HG03520 (cell line): ENCODE measurements at regions not wholly inside any gene's neighbourhood (a gene's known extent, or its start where the extent isn't known, plus 50 kb on each side); places are given as distances from the start of the nearest gene placed in this dataset.
"Not testable (repeated sequence)": the region's sequence is repeated elsewhere in the genome, so short reads cannot be mapped to it uniquely, and the experiment has no call there.

Source experiments
- ATAC-seq: cut with Tn5 transposase; IDR thresholded peaks from one replicate; pipeline ENCODE4 v1.9.1; 2021; ENCODE audit warnings: mild to moderate bottlenecking, moderate library complexity; ENCODE audit not compliant: unreplicated experiment

DNA sequence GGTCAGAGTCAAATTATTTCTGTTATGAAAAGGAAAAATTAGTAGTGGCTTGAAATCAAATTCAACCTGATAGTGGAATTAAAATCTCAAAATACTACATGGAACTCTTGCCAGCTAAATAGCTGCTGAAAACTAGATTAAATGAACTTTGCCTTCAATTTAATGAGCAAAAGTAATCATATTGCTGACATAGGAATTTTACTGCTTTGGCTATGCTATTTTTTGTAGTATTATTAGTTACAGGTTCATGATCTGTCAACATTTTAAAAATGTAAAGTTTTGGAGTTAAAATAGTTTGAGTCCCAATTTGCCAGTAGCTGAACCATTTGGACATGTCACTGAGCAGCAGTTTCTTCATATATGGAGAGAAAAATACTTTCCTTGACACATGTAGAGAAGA lies 81.4 kb downstream of the RERGL start:
- no peak for ATAC-seq

DNA sequence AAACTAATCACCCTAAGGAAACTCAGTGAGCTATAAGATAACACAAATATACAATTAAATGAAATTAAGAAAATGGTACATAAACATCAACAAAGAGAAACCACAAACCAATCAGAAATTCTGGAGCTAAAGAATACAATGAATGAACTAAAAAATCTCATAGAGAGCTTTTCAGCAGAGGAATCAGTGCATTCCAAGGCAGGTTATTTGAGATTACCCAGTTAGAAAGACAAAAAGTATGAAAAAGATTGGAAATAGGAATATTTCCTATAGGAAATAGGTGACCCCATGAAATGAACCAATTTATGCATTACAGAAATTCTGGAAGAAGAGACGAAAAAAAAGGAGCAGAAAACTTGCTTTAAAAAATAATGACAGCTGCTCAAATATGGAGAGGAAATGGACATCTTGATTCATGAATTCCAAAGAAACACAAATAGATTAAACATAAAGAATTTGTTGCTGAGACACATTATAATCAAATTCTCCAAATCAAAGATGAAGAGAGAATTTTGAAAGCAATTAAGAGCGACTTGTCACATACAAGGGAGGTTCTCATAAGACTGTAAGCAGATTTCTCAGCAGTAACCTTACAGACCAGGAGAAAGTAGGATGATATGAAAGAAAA lies 90.7 kb downstream of the RERGL start:
- ATAC-seq, result no peak

DNA sequence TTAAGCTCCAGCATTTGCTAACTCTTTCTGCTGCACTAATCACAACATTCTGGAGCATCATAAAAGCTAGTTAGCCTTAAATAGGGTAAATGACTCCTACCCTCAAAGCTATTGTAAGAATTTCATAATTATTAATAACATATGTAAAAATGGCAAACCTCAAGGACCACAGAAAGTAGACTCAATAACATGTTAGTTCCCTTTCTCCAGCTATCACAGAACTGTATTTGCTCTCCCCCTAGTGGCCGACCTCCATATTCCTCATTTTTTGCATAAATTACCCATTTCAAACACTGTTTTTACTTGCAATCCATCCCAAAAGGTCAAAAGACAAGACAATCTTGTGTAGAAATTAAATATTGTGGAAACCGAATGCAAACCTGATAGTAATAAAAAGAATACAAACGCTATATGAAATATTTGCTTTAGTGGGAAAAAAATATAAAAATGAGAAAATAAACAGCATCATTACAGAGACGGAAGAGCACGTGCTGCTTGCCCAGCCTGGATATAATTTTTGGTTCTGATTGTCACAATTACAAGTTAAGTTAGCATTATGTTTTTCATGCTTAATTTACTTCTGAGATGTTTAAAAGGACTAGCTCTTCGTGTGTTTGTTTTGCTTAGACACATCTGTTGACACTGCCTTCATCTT lies 97.9 kb downstream of the RERGL start:
- ATAC-seq, result peak; percentile 89

DNA sequence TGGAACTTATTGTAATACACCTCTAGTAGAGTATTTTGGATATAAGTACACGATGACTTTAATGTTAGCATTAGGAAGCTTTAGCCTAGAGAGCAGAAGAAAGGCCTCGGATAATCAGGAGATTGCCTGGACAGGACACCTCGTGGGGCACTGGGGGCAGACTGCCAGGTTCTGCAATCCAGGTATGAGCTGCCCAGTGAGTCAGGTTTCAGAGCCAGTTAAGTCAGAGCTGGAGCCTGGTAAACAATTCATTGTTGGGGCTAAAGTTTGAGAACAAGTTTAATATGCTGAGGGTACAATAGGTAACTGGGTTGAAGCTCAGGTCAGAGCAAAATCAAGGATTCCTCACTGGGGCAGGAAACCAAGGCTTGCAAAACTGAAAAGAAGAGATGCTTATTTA lies 107.4 kb downstream of the RERGL start:
- ATAC-seq, result no peak

DNA sequence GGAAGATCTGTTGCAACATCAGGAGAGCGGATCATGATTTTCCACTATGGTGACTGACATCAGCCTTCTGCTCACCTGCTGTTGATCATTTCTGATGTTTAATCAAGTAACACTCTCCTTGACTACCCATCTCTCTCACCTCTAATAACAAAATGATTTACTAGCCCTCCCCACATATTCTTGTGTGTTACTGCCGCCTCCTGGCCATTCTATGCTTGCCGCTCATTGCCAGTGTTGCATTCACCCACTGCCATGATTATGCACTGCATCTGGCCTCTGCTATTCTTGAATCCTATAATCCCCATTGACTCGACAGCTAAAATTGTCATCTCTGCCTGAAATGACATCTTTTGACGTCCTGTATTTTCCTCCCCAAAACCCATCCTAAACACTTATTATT lies 113.8 kb downstream of the RERGL start:
- no peak for ATAC-seq

DNA sequence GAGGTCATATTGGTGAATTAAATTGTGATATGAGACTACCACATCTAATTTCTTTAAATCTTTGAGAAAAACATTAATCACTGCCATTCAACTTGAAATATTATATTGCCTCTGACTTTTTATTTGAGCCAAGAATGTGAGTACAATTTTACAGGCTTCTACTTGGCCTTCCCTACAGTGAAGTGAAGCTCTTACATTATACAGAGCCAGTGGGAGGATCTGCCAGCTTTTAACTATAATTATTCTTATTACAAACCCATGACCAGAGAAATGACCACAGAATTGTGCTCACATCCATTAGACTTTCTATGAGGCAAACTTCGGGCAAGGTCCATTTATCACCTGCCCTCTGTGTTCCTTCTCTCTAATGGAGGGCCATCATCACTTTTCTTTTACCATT lies 114.2 kb downstream of the RERGL start:
- no peak for ATAC-seq

DNA sequence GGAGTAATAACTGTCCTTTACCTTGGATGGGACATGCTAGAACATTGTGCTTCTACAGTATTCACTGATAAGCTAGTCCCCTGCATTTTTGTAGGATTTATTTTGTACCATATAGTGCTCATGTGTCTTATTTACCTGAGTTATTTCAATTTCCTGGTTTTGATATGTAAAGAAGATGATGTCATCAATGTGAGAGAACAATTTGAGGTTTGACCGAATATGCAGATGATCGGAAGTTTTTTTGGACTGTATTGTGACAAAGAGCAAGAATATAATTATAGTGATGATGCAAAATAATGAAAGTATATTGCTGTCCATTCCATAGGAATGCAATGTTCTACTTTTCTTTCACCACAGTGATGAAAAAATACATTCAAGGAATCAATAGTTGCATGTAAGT lies 114.8 kb downstream of the RERGL start:
- ATAC-seq, result no peak

DNA sequence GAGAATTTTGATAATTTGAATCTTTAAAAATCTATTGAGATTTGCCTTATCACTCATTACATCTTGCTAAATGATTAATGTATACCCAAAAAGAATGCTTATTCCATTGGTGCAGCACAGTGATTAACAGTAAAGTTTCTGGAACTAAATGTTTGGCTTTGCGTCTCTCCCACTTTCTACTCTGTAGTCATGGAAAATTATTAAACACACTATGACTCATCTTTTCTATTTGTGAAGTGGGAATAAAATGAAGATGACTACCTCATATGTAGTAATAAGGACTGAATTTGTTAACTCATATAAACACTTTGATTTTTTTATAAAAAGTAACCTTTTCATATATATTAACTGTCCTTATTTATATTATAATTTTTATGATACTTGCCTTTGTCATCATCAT lies 118.1 kb downstream of the RERGL start:
- no peak for ATAC-seq

DNA sequence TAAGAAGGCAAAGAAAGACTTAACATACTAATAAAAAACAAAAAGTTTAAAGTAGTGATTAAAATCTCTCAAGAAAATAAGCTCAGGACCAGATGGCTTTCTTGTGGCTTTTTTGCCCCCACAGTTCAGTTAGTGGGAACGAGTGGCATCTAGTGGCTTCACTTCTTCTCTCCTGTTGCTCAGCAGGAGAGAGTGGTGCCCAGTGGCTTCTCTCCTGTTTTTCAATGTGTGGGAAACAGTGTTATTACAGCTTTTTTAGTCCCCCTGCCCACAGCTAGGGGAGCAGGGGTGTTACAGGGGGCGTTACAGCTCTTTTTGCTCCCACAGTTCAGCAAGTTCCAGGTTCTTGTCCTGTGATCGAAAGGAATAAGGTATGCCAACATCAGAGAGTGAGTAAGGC lies 135.2 kb downstream of the RERGL start:
- no peak for ATAC-seq

DNA sequence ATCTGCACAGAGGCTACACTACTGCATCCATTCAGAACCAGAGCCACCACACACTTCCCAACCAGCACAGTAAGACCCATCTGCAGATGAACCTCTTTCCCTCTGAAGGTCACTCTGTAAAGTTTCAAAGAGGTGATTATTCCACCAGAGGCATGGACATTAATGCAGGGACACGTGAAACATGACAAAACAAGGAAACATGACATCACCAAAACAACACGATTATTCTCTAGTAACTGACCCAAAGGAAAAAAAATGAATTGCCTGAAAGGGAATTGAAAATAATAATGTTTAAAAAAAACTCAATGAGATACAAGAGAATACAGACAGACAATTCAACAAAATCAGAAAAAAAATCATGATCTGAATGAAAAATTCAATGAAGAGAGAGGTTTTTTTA lies 139.1 kb downstream of the RERGL start:
- no peak for ATAC-seq

DNA sequence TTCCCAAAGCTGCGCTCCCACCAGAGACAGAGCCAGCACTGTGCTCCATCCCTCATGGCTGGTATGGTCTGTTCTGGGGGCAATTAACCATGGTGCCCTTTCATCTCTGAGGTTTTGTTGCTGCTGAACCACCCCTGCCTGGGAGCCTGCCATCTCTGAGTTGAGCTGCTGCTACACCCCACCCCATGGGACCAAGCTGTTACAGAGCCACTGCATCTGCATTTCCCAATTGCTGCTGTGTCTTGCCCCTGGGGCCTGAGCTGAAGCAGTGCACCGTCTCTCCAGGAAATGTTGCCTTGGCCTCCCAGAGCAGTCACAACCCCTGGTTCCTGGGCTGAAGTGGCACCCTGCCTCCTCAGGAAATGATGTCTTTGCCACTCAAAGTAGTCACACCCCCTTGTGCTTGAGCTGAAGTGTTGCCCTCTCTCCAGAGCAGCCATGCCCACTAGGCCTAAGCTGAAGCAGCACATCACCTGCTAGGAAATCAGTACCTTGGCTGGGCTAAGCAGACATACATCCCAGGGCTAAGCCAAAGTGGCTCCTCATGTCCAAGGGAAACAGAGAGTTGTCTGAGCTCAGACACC lies 140.3 kb downstream of the RERGL start:
- no peak for ATAC-seq

DNA sequence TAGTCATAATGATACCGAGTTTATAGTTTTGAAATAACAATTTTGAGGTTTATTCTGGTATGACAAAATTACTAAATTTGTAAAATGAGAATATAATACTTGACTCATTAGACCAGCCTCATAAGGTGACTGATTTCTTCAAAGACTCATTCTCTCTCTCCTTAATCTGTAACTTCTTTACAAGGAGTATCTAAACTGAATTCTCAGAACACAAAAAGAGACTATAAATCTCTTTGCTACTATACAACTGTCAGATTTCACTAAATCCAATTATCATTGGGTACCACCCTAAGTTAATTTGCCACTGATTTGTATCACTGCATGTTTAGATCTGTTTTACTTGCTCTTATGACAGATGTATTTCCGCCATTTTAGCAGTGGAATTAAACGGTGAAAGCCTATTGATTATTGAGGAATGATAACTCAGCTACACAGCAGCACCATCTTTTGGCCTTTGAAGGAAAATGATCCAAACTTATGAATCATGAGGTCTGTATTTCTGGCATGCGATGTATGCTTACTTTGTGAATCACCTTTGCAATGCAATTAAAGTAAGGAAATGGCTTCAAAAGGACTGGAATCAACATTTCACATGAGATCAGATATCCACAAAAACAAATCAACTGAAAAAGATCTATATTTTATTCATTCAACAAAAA lies 161.2 kb downstream of the RERGL start:
- no peak for ATAC-seq

DNA sequence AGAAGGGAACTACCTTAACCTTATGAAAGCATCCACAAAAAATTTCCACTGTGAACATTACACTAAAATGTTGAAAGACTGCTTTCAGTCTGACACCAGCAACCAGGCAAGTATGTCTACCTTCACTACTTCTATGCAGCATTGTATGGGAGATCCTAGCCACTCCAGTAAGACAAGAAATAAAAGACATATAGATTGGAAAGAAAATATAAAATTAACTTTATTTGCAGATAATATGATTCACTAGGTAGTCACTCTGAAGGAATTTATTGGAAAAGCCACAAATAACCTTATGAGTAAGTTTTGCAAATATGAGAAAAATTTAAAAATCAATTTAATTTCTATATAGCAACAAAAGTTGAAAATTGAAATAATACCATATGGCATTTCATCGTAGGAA lies 172.0 kb downstream of the RERGL start:
- ATAC-seq, result no peak

DNA sequence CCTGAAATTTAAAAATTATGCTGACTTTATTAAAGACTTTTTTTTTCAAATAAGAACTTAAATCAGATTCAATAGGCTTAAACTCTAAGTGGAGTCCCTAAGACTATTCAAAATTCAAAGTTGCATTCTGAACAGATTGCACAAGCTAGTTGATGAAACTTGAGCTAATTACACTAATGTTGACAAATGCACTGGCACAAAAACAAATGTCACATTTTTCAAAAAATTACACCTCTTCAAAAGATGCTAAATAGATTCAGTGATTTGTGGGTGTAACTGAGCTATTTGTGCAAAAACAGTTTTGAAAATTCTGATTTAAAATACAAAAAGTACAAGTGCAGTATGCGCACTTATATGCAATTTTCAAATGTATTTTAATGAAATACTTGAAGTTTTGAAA lies 205.4 kb downstream of the RERGL start:
- no peak for ATAC-seq

DNA sequence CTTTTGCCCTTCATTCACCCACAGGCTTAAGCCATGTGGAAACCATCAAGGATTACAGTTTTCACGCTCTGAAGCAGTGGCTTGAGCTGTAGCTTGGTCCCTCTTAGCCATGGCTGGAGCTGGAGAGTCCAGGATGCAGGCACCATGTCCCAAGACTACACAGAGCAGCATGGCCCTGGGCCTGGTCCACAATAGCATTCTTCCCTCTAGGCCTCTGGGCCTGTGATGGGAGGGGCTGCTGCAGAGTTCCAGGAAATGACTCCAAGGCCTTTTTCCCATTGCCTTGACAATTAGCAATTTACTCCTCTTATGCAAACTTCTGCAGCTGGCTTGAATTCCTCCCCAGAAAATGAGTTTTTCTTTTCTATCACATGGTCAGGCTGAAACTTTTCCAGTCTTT lies 211.3 kb downstream of the RERGL start:
- ATAC-seq, result no peak

DNA sequence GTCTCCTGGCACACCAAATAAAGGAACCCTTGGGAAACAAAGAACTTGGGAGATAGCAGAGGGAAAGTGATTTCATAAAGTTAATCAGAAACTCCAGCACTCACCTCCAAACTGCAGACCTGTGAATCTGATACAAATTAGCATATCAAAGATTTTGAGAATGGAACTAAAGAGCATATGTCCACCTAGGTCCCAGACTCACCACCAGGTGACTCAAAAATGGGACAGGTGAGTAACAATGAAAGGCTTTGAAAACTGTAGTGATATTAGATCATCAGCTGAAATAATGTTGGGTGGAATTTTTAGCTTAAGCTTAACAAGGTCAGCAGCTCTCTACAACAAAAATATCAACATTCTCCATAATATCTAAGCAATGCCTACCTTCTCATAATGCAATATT lies 214.8 kb downstream of the RERGL start:
- no peak for ATAC-seq

DNA sequence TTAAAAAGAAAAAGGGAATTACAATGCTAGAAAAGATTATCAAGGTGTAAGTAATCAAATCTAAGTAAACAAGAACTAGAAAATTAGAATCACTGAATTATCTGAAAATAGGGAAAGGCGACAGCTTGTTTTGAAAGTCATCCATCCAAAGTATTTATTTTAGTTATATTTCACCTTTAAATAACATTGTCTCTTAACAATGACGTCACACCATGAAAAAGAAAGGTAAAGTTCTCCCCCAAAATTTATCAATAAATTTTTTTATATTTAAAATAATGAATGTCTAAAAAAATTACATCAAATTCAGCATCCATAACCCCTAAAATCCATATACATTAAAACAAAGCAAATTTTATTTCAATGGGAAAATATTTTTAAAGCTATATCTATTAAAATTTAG lies 223.2 kb downstream of the RERGL start:
- no peak for ATAC-seq

DNA sequence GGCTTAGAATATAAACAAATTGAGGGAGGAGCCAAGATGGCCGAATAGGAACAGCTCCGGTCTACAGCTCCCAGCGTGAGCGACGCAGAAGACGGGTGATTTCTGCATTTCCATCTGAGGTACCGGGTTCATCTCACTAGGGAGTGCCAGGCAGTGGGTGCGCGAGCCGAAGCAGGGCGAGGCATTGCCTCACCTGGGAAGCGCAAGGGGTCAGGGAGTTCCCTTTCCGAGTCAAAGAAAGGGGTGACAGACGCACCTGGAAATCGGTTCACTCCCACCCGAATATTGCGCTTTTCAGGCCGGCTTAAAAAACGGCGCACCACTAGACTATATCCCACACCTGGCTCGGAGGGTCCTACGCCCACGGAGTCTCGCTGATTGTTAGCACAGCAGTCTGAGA lies 234.4 kb downstream of the RERGL start:
- ATAC-seq, result not testable (repeated sequence)

DNA sequence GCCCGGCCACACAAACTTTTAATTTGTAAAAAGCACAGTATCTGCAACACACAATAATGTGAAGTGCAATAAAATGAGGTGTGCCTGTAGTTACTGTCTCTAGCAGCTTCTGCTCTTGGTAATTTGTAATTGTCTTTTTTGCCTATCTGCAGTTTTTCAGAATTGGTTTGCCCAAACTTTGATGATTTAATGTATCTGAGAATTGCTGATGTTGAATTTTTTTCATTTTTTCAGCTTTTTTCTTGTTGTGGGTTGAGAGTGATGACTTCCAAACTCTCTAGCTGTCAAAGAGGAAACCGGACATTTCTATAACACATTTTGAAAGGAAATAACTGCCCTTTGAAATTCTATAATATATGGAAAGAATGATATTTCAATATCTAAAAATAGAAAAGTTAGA lies 236.9 kb downstream of the RERGL start:
- ATAC-seq, result no peak

DNA sequence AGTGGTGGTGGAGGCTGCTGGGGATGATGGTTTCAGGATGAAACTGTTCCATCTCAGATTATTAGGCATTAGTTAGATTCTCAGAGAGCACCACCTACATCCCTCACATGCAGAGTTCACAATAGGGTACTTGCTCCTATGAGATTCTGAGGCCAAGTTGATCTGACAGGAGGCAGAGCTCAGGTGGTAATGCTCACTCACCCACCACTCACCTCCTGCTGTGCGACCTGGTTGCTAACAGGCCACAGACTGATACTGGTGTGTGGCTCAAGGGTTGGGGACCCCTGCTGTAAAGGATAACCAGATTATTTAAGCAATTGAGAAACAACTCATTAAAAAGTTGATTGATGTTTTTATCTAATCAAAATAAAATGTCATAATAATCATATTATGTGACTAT lies 248.5 kb downstream of the RERGL start:
- no peak for ATAC-seq

DNA sequence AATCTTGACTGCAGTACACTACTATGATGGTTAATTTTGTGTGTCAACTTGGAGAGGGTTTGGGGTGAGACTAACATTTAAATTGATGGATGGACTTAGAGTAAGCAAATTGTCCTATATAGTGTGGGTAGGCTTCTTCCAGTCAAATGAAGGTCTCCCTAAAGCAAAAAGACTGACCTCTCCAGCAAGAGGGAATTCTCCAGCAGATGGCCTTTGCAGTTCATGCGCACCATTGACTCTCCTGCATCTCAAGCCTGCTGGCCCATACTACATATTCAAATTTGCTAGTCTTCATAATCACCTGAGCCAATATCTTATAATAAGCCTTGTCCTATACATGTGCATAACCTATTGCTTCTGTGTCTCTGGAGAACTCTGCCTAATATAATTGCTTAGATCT lies 260.2 kb downstream of the RERGL start:
- no peak for ATAC-seq

DNA sequence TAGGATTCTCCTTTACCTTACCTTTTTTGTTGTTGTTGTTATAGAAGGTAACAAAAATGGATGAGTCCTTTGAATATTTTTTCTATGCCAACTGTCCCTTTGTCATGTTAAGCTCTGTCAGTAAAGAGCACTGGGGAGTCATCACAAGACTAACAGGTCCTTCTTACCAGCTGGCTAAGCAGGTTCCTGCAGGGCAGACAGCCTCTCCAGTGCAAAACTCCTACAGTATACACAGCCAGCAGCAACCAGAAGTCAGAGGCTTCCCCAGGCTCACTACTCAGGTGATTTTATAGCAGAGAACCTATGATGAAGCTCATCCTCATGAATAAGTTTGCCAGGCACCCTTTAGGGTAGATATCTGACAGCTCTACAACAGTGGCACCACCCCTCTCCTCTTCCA lies 271.1 kb downstream of the RERGL start:
- no peak for ATAC-seq
